K562 (cell line): ENCODE measurements at regions not wholly inside any gene's neighbourhood (a gene's known extent, or its start where the extent isn't known, plus 50 kb on each side); places are given as distances from the start of the nearest gene placed in this dataset.

Experiments used
- ATAC-seq: fragments of 200-7000 bp; cut with Tn5 transposase; 3 replicates; pipeline ENCODE4 v1.9.1; 2020; ENCODE audit warnings: moderate library complexity
- BruUV-seq: library from RNA; stranded (reverse); fragments of 400-500 nt; replicated peaks from 2 replicates; lab custom pipeline; 2021; lab: Mats Ljungman, UMichigan
- CTCF ChIA-PET: fragments of 300-600 bp; formaldehyde crosslinking; extraction: SDS; loops from one replicate; lab custom pipeline; 2021; ENCODE audit warnings: low intra/inter-chr PET ratio; lab: Yijun Ruan, JAX
- POLR2A ChIA-PET: fragments of 300-600, 350-650 bp; sonication (Branson Sonifier 250); formaldehyde crosslinking; extraction: SDS; loops from one replicate; lab custom pipeline; 2021; ENCODE audit warnings: antibody characterized with exemption, inconsistent platforms; lab: Yijun Ruan, JAX
- DNase-seq, 4 experiments: peaks; one replicate each; pipeline versions ENCODE4 v3.0.0 to v3.0.0-alpha.2; 2011 to 2018; ENCODE audit warnings: low spot score in 3 of 4, mixed read lengths in 3 of 4; ENCODE audit errors: extremely low read depth in 1 of 4
- FAIRE-seq: peaks from 2 replicates; lab custom pipeline; 2011; peaks lifted over from hg19 to GRCh38; lab: Jason Lieb, UNC
- H2AFZ ChIP-seq: 2 replicates; pipeline ENCODE4 v1.6.0; 2011; ENCODE audit warnings: low read depth, low read length, control low read depth, inconsistent platforms
- H3K27ac ChIP-seq: fragments of 200-600 bp; 3 replicates; pipeline ENCODE4 v1.8.0; 2011; ENCODE audit warnings: low read depth, mild to moderate bottlenecking, control low read depth, inconsistent platforms, low read length, moderate library complexity, mixed read lengths; ENCODE audit errors: extremely low read depth
- H3K27me3 ChIP-seq, 2 experiments: fragments of 300-600 bp in 1 of 2; 2 replicates in 1 of 2; 3 replicates in 1 of 2; pipeline versions ENCODE4 v1.6.0 to v1.8.0; 2011; ENCODE audit warnings: inconsistent platforms in 2 of 2, low read length in 2 of 2, mild to moderate bottlenecking in 1 of 2, mixed read lengths in 1 of 2, moderate library complexity in 1 of 2; ENCODE audit not compliant: control insufficient read depth in 2 of 2, insufficient read depth in 2 of 2
- H3K36me3 ChIP-seq: fragments of 300-600 bp; 3 replicates; pipeline ENCODE4 v1.8.0; 2011; ENCODE audit warnings: mild to moderate bottlenecking, low read length, inconsistent platforms; ENCODE audit not compliant: control insufficient read depth, insufficient read depth
- H3K4me1 ChIP-seq, 2 experiments: fragments of 200-600 bp in 1 of 2; replicated peaks in 1 of 2; 2 replicates in 1 of 2; 3 replicates in 1 of 2; pipeline versions ENCODE4 v1.5.1 to v1.8.0; 2011; ENCODE audit warnings: inconsistent platforms in 2 of 2, low read length in 2 of 2, mild to moderate bottlenecking in 1 of 2, mixed read lengths in 1 of 2, moderate library complexity in 1 of 2; ENCODE audit not compliant: control insufficient read depth in 2 of 2, insufficient read depth in 2 of 2
- H3K4me2 ChIP-seq: 2 replicates; pipeline ENCODE4 v1.6.1; 2011; ENCODE audit warnings: low read length, control low read depth, inconsistent platforms, mixed read lengths; ENCODE audit not compliant: insufficient read depth
- H3K4me3 ChIP-seq: fragments of 200-600 bp; sonication (generic), shearing (Covaris generic); 2 replicates; pipeline ENCODE4 v1.5.1; 2016; ENCODE audit warnings: control low read depth, inconsistent platforms
- H3K79me2 ChIP-seq: fragments of 200-600 bp; 3 replicates; pipeline ENCODE4 v1.8.0; 2011; ENCODE audit warnings: low read length, inconsistent platforms; ENCODE audit not compliant: control insufficient read depth, insufficient read depth
- H3K9ac ChIP-seq, 2 experiments: 2 replicates each; pipeline versions ENCODE4 v1.6.0 to v1.6.1; 2011; ENCODE audit warnings: low read depth in 2 of 2, low read length in 2 of 2, control low read depth in 1 of 2, inconsistent platforms in 1 of 2, mild to moderate bottlenecking in 1 of 2, mixed read lengths in 1 of 2; ENCODE audit not compliant: insufficient read depth in 1 of 2
- H3K9me1 ChIP-seq: one replicate; pipeline ENCODE4 v1.6.0; 2011; ENCODE audit warnings: inconsistent platforms, mild to moderate bottlenecking, low read length, moderate library complexity; ENCODE audit not compliant: control insufficient read depth, insufficient read depth
- H3K9me3 ChIP-seq: replicated peaks from 2 replicates; pipeline ENCODE4 v1.5.1; 2011; ENCODE audit warnings: low read depth, low read length, inconsistent platforms; ENCODE audit not compliant: control insufficient read depth, insufficient read depth
- H4K20me1 ChIP-seq: replicated peaks from 2 replicates; pipeline ENCODE4 v1.6.1; 2011; ENCODE audit warnings: low read length, inconsistent platforms, mixed read lengths; ENCODE audit not compliant: control insufficient read depth, insufficient read depth
- AFF1 ChIP-seq, 2 experiments: fragments of 450-650 bp; IDR thresholded peaks; 2 replicates each; pipeline ENCODE4 v1.6.1; 2018; ENCODE audit warnings: mild to moderate bottlenecking in 2 of 2, low read depth in 1 of 2; ENCODE audit not compliant: partially characterized antibody in 2 of 2
- BDP1 ChIP-seq: IDR thresholded peaks from 3 replicates; pipeline ENCODE4 v1.6.1; 2011; ENCODE audit not compliant: insufficient read length, insufficient read depth
- CGGBP1 ChIP-seq: fragments of 250-450 bp; sonication (Bioruptor Pico); IDR thresholded peaks from 2 replicates; pipeline ENCODE4 v1.9.0; 2021; ENCODE audit warnings: mild to moderate bottlenecking
- E2F5 ChIP-seq: sonication (generic); formaldehyde crosslinking; IDR thresholded peaks from 2 replicates; pipeline ENCODE4 v1.8.0; 2022; ENCODE audit warnings: mild to moderate bottlenecking, missing genetic modification reagents
- HCFC1 ChIP-seq: IDR thresholded peaks from 2 replicates; pipeline ENCODE4 v1.6.1; 2012; ENCODE audit warnings: low read depth, low read length, improper control_type of control experiment
- JUND ChIP-seq, 2 experiments: IDR thresholded peaks; 2 replicates in 1 of 2; 3 replicates in 1 of 2; pipeline ENCODE4 v1.6.1; 2011; ENCODE audit warnings: borderline replicate concordance in 2 of 2, low read depth in 2 of 2, low read length in 2 of 2, improper control_type of control experiment in 1 of 2, missing biosample characterization in 1 of 2, missing genetic modification characterization in 1 of 2, missing genetic modification reagents in 1 of 2
- KAT8 ChIP-seq: fragments of 450-650 bp; IDR thresholded peaks from 2 replicates; pipeline ENCODE4 v1.6.1; 2016; ENCODE audit warnings: low read depth, mild to moderate bottlenecking
- NR2F6 ChIP-seq: fragments of 450-650 bp; formaldehyde crosslinking; IDR thresholded peaks from 2 replicates; pipeline ENCODE4 v1.4.0; 2020; ENCODE audit warnings: mild to moderate bottlenecking
- PHF20 ChIP-seq: fragments of 450-650 bp; IDR thresholded peaks from 2 replicates; pipeline ENCODE4 v1.6.1; 2018; ENCODE audit not compliant: partially characterized antibody
- SP1 ChIP-seq: sonication (generic); formaldehyde crosslinking; IDR thresholded peaks from 2 replicates; pipeline ENCODE4 v1.8.1; 2022; ENCODE audit warnings: mild to moderate bottlenecking, missing genetic modification reagents
- TBL1XR1 ChIP-seq, 2 experiments: IDR thresholded peaks; 2 replicates each; pipeline ENCODE4 v1.6.1; 2012; ENCODE audit warnings: improper control_type of control experiment in 2 of 2, low read length in 2 of 2, mild to moderate bottlenecking in 1 of 2
- U2AF1 ChIP-seq: fragments of 200-400 bp; formaldehyde crosslinking; optimal IDR thresholded peaks from 2 replicates; pipeline ENCODE3; 2017; ENCODE audit warnings: mild to moderate bottlenecking, low read depth, low read length, moderate library complexity
- YBX1 ChIP-seq: fragments of 450-650 bp; IDR thresholded peaks from 2 replicates; pipeline ENCODE4 v1.7.1; 2016; ENCODE audit warnings: mild to moderate bottlenecking
- ZBTB17 ChIP-seq: fragments of 450-650 bp; formaldehyde crosslinking; IDR thresholded peaks from 2 replicates; pipeline ENCODE4 v1.4.0; 2020; ENCODE audit warnings: mild to moderate bottlenecking
- ZNF354B ChIP-seq: fragments of 250-450 bp; sonication (Bioruptor Pico); IDR thresholded peaks from 2 replicates; pipeline ENCODE4 v1.4.0; 2020
- ZNF398 ChIP-seq: fragments of 250-450 bp; sonication (Bioruptor Pico); IDR thresholded peaks from 2 replicates; pipeline ENCODE4 v1.8.0; 2021; ENCODE audit warnings: moderate library complexity, mild to moderate bottlenecking, inconsistent platforms
- ZNF785 ChIP-seq: fragments of 250-450 bp; sonication (Bioruptor Pico); IDR thresholded peaks from 2 replicates; pipeline ENCODE4 v1.4.0; 2020; ENCODE audit warnings: mild to moderate bottlenecking
- WGBS: fragments of 100-300 bp; shearing (Covaris generic); methylation state at CpG from one replicate; pipeline ENCODE4 v1.1.6; 2016; ENCODE audit warnings: low coverage, mixed read lengths; ENCODE audit not compliant: insufficient coverage; ENCODE audit errors: missing lambda C conversion rate; 5-methylcytosine and 5-hydroxymethylcytosine counted together
- in situ Hi-C: fragments of 300-500 bp; cut with MboI; formaldehyde crosslinking; loops from 4 replicates; pipeline ENCODE4 v1.15.0; 2018; ENCODE audit warnings: inconsistent platforms, mixed read lengths
- intact Hi-C: fragments of 100-400 bp; cut with micrococcal nuclease; formaldehyde crosslinking; loops from 2 replicates; pipeline ENCODE4 v1.14.2; 2022

- no peaks in the 10 kb centered on the region for H3K4me1 ChIP-seq
- in situ Hi-C loops (no loop called here), intact Hi-C loops (no loop called here)
- H3K4me3 ChIP-seq: no peak overlapping the region
- no peaks in the 10 kb centered on the region for H3K36me3 ChIP-seq
- H3K9me3 ChIP-seq: no peaks in the 10 kb centered on the region
- WGBS: 10% methylated on average over 9 of the region's 9 CpGs
- no peaks in the 10 kb centered on the region for H3K79me2 ChIP-seq
- BruUV-seq: no TSS peak
- CTCF ChIA-PET: no interaction called here
- no peaks in the 10 kb centered on the region for H3K9me1 ChIP-seq
- H4K20me1 ChIP-seq: no peaks in the 10 kb centered on the region
- FAIRE-seq (no peak), ATAC-seq (no peak), DNase-seq (no peak)
- POLR2A ChIA-PET: no interaction called here
- H2AFZ ChIP-seq: no peak overlapping the region
- no peak overlapping the region for H3K9ac ChIP-seq
- H3K27me3 ChIP-seq: no peaks in the 10 kb centered on the region
- no peak overlapping the region for H3K27ac ChIP-seq
- H3K4me2 ChIP-seq: no peak overlapping the region
- no peak for TF ChIP-seq ZNF398 (CRISPR knock-in tag)
- no peak for TF ChIP-seq ZNF785 (CRISPR knock-in tag)
- TF ChIP-seq ZBTB17: no peak
- no peak for TF ChIP-seq U2AF1
- no peak for TF ChIP-seq ZNF354B (CRISPR knock-in tag)
- no peak for TF ChIP-seq NR2F6 (CRISPR knock-in tag)
- TF ChIP-seq SP1 (CRISPR knock-in tag): no peak
- no peak for TF ChIP-seq YBX1
- TF ChIP-seq BDP1: no peak
- TF ChIP-seq JUND (IDR thresholded peaks at IDR 0.05; ENCODE audit: borderline replicate concordance, low read depth, low read length): no peak
- TF ChIP-seq JUND (tag; IDR thresholded peaks at IDR 0.05; ENCODE audit: borderline replicate concordance, low read depth, low read length): no peak
- TF ChIP-seq TBL1XR1 (IDR thresholded peaks at IDR 0.05; ENCODE audit: low read length in 2 of 2): no peak
- no peak for TF ChIP-seq CGGBP1 (CRISPR knock-in tag)
- TF ChIP-seq AFF1 (IDR thresholded peaks at IDR 0.05; ENCODE audit: low read depth in 1 of 2, partially characterized antibody in 2 of 2): no peak
- no peak for TF ChIP-seq PHF20
- TF ChIP-seq E2F5 (CRISPR knock-in tag): no peak
- TF ChIP-seq HCFC1: no peak
- no peak for TF ChIP-seq KAT8
Measured at GRCh38 chrX:69226459-69227158, 61.4 kb upstream of the PJA1 start.
